Hypothalamus (tissue), 51 donors: ENCODE measurements at regions not wholly inside any gene's neighbourhood (a gene's known extent, or its start where the extent isn't known, plus 50 kb on each side); places are given as distances from the start of the nearest gene placed in this dataset.
"Not testable (repeated sequence)": the region's sequence is repeated elsewhere in the genome, so short reads cannot be mapped to it uniquely, and the experiment has no call there.

Experiments used
- DNase-seq, 51 donors: peaks; one replicate each; lab custom pipeline; 2025; lab: John Stamatoyannopoulos, UW

DNA sequence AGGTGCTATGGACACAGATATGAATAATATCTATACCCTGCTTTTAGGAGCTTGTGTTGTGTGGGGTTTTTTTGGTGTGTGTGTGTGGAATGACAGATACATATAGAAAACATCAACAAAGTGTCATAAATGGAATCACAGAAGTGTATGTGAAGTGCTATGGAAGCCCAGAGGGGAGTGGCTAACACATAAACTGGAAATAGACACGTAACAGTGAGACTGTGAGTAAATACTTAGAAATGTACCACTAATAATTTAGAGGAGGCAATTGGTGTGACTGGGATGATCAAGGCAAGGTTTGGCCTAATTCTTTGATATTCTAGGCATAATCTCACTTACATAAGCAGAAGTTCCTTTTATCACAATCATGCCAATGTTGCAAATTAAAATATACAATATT is 169.3 kb upstream of the TENM4 start:
- no peak for DNase-seq

DNA sequence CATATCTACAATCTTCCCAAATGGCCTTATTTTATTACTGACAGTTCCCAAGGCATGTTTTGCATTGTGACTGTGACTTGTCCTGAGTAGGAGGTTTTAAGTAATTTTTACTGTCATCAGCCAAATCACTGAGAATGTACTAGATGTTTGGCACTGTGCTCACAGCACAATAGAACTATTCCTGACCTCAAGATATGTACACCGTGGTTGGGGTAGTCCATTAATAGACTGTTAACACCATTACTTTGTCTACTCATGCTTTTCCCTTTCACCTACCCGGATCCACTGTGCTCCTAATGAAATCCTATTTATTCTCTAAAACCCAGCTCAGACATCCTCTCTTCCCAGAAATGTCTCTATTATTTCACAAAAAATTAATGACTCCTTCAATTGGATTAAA is 168.7 kb upstream of the TENM4 start:
- peak in 1 of 51 donors; percentile 16 for DNase-seq

DNA sequence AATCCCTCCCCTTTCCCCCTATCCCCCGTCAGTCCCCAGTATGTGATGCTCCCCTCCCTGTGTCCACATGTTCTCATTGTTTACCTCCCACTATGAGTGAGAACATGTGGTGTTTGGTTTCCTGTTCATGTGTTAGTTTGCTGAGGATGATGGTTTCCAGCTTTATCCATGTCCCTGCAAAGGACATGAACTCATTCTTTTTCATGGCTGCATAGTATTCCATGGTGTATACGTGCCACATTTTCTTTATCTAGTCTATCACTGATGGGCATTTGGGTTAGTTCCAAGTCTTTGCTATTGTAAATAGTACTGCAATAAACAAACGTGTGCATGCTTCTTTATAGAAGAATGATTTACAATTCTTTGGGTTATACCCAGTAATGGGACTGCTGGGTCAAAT is 165.6 kb upstream of the TENM4 start:
- DNase-seq: not testable (repeated sequence)

DNA sequence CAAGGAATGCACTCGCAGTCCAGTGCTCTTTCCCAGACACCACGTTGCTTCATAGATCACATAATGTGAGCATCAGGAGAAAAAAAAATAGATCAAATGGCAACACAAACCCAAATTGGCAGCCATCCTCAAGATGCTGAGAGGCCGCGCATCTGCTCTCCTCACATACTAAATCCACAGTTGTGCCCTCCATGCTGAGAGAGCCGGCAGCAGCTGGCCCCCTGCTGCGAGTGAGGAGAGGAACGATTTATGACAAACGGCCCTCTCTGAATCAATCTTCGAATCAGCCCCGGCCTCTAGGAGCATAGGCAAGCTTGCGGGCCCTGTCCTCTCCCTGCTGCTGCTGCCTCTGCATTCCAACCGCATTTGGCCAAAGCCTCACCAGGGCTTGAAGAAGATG is 159.9 kb upstream of the TENM4 start:
- DNase-seq: no peak

DNA sequence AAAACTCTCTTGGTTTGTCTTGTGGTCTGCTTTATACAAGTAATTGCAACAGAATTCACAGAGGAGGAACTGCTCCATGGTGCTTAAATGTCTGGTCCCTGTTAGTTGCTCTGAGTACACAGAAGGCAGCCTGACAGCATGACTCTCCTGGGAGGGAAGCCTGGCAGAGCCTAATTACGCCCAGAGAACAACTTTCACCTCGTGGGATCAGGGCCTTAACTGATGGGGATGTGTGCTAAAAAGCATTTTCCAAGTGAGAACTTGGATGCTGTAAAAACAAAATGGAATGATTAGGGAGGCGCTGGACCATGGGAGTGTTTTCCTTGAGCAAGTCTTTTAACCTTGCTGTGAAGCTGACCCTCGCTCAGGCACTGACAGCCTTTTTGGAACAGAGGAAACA is 154.0 kb upstream of the TENM4 start:
- no peak for DNase-seq

DNA sequence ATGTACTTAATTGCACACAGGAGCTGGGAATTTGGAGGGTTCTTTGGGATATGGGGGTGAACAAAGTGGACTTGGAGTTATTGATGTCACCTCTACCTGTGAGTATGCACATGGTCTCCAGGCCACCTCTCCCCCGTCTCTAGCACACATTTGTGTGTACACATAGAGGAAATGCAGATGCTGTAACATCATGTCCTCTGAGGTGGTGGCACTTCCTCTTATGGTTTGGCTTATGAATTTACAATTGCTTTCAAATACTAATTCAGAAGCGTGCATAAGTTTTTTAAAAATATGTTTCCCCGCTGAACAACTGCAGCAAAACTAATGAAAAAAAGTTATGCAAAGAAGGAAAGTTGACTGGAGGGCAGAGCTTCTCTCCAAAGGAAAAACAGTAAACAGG is 152.0 kb upstream of the TENM4 start:
- DNase-seq: no peak

DNA sequence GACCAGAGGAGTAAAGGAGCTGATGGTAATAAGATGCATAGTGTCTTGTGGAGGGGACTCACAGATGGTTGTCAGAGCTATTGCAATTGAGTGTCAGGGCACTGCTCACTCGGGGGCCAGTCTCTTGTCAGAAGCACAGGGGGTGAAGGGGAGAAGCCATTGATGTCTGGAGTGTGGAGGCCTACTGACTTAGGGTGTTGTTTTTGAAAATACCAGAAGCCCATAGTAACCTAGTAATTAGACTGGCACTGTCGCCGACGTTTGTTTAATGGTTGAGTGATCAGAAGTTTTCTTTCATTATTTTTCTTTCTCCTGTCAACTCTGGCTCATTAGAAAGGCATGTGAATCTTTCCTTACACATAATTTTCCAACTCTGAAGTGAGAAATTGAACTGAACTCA is 151.6 kb upstream of the TENM4 start:
- DNase-seq: no peak

DNA sequence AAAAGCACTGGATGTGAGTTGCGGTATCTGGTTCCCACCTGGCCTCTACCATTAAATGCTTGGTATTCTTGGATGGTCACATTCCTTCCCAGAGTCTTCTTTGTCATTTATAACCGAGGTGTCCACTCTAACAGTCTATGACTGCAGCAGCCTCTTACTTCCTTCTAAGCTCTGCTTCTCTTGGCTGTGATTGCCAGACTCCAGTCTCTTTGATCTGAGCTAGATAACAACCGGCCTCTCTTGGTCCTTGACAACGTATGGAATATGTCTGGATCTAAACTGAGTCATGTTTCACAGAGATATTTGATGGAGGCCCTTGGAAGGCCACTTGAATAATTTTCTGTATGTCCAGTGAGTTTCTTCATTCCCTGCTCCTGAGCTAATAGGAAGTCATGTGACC is 141.6 kb upstream of the TENM4 start:
- no peak for DNase-seq

DNA sequence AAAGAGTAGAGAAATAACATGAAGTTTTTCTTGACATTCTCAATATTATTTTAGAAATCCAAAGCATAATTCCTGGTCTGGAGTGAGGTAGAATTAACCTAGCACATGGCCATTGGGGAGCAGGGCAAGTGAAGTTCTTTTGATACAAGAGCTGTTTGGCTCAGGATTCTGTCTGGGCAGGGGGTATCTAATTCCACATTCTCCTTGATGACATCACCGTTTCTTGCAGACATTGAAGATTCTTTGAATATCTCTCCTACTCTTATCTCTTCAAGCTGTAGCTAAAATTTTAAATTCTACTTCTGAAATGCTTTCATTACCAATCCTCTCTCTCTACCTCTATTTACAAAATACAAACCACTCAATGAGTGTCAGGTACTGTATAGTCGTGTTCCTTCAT is 138.2 kb upstream of the TENM4 start:
- DNase-seq: no peak

DNA sequence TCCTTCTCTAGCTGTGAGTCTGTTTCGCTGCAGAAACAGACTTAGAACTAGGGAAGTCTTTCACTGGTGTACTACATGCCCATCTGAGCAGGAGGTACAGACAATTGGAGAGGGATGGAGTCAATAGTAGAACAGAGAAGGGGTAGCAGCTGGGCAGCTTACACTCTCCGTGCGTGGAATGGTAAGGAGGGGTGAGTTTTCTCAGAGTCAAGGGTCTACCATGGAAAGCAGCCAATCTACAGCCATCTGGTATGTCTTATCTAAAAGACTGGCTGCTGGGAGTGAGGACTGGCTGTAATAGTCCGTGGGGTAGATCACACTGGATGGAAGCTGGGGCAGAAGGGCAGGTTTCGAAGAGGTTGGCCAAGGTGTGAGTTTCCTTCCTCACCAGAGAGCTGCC is 137.3 kb upstream of the TENM4 start:
- DNase-seq: no peak

DNA sequence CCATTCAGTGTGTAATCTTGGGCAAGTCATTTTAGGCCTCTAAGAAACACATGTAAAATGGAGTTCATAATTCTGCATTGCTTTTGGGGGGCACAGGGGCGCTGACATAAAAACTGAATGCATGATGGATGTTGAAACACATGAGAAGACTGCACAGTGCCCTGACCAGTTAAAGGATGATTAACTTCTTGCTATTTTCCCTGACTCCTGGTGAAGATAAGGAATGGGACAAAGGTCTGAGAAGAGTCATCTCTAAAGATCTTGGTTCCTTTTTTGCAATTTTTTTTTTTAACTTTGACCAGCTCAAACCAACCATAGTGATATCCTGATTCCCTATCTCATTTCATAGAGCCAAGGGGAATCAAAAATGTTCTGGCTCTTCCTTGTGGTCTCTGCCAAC is 134.9 kb upstream of the TENM4 start:
- DNase-seq: no peak

DNA sequence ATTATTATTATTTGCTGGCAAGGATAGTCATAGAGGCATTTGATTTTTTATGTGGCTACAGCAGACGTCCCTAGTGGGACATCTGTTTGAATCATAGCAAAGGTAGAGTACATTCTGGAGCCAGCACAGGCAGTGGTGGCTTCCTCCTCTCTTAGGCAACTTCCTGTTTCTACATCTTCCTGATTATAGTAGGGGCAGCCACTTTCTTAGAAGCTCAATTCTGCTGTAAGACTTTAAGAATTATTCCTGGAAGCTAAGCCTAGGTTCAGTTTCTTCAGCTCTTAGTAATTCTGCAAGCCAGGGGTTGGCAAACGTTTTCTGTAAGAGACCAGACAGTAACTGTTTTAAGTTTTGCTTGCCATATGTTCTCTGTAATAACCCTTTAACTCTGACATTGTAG is 129.3 kb upstream of the TENM4 start:
- no peak for DNase-seq

DNA sequence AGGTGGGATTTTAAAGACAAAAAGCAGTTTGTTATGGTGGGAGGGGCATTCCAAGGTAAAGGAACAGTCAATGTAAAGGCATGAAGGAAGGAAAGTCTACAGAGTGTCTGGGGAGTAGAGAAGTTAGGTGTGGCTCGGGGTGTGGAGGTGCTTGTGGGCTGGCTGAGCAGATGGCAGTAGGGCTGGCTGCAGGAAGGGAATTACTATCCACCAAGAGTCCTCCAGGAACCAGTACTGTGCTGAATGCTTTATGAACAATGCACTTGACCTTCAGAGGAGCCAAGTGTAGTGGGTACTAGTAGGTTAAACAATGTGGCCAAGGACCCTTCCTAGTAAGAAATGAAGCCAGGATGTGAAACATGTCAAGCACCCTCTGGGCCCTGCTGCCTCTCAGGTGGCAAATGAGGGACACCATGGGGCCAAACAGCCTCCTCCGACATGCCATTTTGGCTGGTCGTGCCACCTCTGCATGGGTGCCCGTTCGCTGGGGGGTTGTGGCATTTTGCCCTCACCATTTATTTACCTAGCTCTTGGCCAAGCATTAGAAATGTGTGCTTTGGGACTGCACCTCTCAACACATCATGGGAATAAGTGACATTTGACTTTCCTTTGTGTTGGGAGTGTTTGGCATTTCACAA is 123.6 kb upstream of the TENM4 start:
- DNase-seq: no peak

DNA sequence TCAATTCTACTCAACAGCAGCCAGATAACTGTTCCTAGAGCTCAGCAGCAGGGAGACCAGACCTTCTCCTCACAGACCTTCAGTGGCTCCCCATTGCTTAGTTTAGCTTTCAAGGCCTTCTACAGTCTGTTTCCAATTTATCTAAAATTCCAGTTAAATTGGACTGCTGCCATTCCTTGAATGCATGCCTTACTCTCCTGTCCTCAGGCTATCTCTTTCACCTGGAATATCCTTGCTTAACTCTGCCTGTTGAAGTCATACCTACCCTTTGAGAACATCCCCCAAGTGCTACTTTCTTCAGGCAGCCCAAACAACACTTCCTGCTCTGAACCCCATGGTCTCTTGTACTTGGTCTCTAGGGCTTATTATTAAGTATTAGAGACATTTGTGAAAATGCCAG is 120.7 kb upstream of the TENM4 start:
- no peak for DNase-seq

DNA sequence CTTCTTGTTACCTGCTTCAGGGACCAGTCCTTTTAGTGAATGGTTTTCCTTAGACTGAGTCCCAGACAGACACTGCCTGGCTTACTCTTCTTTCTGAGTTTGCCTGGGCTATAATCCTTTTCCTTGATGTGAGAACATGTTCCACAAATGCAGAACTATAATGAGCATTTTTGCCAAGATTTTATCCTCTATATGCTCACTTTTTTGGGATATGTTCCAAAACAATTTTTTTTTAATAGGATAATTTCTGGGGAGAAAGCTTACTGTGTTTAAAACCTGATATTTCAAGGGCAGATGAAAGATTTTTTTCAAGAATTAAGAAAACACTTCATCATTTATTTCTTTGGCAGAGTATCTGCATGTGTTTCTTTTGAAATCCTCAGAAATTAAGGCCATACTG is 110.0 kb upstream of the TENM4 start:
- DNase-seq: no peak

DNA sequence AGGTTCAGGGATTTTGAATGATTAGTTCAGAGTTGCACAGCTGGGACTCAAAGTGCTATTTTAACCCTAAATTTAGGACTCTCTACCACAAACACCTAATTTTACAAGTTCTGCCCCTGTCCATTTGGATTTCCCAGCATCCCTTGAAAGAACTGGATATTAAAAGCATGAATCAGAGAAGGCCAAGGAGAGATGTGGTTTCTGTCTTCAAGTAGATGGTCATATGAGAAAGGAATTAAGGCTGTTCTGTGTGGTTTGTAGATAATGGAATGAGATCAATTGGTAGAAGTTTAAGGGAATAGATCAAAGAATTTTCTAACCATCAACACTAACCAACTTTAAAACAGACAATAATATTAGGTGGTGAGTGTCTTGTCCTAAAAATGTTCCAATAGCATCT is 106.4 kb upstream of the TENM4 start:
- DNase-seq: no peak

DNA sequence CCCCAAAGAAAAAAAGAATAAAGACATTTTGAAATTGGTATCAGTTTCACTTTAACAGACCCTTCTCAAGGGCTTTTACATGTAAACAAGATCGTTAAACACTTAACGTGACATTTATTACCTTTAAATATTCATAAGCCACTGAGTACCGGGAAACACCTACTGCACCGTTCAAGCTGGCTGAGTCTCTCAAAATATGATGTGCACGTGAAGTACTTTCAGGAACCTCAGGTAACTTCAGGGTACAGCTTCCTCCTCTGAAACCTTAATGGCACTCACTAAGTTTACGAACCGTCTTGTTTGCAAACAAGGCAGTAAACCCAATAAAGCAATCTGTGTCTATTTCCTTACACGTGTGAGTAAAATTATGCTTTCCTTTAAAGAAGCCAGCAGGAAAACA is 105.5 kb upstream of the TENM4 start:
- no peak for DNase-seq

DNA sequence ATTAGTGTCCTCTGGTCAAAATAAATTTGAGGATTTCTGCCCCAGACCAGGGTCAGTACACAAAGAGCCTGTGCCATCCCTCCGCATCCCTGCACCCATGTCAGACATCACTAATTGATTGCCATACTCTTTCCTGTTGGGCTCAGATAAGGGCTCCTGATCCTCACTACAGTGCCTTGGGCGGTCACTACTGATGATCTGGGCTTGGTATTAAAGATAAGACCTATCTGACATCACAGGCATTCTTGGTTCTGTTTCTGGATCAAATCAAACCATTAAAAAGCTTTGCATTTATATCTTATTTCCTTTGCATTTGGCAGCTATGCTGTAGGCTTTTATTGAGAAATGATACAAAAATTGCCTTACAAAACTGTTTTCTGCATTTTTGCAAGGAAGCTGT is 103.5 kb upstream of the TENM4 start:
- DNase-seq: no peak

DNA sequence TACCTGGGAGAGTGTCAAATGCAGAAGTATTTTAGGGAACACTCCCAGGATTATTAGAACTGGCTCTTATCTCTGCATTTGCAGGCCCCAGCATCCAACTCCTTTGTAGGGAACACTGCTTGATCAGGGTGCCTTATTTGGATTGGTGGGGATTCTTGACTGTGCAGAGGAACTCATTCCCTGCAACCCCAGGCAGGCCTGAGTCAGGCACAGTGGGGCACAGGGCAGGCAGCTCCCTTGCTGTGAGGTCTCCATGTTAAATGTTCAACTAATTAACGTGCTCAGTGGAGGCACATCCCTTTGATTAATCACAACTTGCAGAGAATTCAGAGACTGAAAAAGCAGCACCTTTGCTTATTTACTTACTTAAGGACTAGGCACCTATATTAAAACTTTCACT is 102.3 kb upstream of the TENM4 start:
- no peak for DNase-seq

DNA sequence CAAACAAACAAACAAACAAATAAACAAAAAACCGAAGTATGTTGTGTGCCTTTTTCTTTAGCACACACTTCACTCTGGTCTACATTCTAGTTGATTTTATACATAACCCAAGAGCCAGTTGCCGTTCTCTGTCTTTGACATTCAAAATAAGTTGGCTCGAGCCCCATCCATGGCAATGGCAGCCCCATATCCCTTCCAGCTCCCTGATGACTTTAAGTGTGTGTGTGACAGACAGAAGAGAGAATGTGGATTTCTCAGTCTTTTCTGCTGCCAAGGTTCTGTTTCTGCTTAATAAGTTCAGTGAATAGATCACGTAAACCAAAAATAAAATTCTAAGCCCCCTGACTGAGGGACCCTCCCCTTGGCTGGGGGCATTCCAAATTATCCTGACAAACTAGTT is 100.6 kb upstream of the TENM4 start:
- no peak for DNase-seq

DNA sequence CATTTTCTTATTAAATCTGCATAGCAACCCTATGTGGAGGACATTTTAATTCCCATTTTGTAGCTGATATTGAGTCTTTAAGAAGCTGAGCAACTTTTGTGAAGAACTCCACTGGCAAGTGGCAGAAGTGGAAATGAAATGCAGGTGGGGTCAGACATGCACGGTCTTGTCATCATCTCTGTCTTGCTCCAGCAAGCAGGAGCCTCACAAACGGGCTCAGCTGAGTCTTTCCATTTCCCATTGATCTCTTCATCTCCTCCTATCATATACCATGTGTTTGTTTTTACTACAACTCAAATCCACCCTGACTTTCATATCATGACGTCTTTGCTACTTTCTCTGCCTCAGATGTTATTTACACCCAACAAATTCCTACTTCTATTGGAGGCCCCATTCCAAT is 97.9 kb upstream of the TENM4 start:
- no peak for DNase-seq

DNA sequence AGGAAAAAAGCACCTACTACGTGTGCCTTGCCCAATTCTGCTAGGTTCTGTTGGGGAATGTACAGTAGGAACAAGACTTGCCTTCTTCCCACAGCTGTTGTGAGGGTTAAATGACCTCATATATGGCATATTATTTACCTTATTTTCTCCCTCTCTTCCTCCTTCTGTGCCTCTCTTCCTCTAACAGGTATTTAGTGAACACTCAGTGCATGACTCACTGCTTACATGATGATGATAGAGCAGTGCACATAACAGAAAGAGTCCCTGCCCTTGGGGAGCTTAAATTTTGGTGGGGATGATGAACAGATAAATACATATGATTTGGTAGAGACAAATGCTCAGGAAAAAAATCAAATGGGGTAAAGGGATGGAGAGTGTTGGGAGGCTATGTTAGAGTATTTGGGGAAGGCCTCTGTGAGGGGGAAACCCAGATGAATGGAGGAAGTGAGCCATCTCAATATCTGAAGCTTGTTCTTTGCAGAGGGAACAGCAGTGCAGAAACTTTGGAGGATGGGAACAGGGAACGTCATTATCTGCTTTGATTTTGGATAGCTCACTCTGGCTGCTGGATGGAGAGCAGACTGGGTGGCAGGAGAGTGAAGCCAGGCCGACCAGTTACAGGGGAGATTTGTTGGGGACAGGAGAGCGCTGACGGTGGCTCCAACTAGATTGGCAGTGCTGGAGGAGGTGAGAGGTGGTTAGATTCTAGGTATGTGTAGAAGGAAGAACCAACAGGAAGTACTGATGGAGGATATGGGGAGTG is 95.5 kb upstream of the TENM4 start:
- no peak for DNase-seq

DNA sequence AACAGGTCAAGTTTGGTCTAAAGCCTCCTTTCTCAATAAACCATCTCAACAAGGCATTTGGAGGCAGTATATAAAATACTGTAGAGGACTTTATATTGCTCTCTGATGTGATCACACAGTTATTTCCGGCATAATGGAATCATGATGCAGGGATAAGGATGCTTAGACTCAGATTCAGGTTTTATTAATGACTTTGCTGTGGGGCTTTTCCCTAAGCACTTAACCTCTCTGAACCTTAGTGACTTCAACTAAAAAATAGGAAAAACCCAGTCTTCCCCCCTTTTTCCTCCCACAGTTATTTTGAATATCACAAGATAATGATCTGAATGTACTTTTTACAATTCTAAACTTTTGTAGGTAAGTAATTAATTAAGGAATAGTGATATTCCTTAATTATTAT is 94.8 kb upstream of the TENM4 start:
- no peak for DNase-seq
